ENCODE measurements at regions not wholly inside any gene's neighbourhood (a gene's known extent, or its start where the extent isn't known, plus 50 kb on each side); places are given as distances from the start of the nearest gene placed in this dataset.
"Not testable (repeated sequence)": the region's sequence is repeated elsewhere in the genome, so short reads cannot be mapped to it uniquely, and the experiment has no call there.

- DNase-seq: no peak
These were observed 181.0 kb upstream of the ATP11B start for GRCh38 chr3:182612332-182612731.

- DNase-seq: no peak
These were observed 175.8 kb upstream of the ATP11B start for GRCh38 chr3:182617500-182617899.

GRCh38 chr3:182618085-182618732, 175.1 kb upstream of the ATP11B start:
- no peak for DNase-seq

GRCh38 chr3:182618981-182619591, 174.2 kb upstream of the ATP11B start:
- DNase-seq: no peak

GRCh38 chr3:182620723-182621434, 172.4 kb upstream of the ATP11B start:
- DNase-seq: no peak

- DNase-seq: no peak
These were observed 171.7 kb upstream of the ATP11B start for GRCh38 chr3:182621435-182622240.

GRCh38 chr3:182622241-182622545, 171.1 kb upstream of the ATP11B start:
- no peak for DNase-seq

- no peak for DNase-seq
These were observed 166.5 kb upstream of the ATP11B start for GRCh38 chr3:182626484-182627467.

GRCh38 chr3:182628531-182628930, 164.8 kb upstream of the ATP11B start:
- DNase-seq: no peak

GRCh38 chr3:182629521-182629920, 163.8 kb upstream of the ATP11B start:
- no peak for DNase-seq

- no peak for DNase-seq
These were observed 161.9 kb upstream of the ATP11B start for GRCh38 chr3:182631183-182632076.

- no peak for DNase-seq
These were observed 161.3 kb upstream of the ATP11B start for GRCh38 chr3:182632077-182632393.

GRCh38 chr3:182633186-182633585, 160.1 kb upstream of the ATP11B start:
- DNase-seq: no peak

- DNase-seq: no peak
These were observed 156.7 kb upstream of the ATP11B start for GRCh38 chr3:182636646-182637045.

- no peak for DNase-seq
These were observed 155.8 kb upstream of the ATP11B start for GRCh38 chr3:182637350-182638110.

- DNase-seq: no peak
These were observed 149.3 kb upstream of the ATP11B start for GRCh38 chr3:182644013-182644412.

- DNase-seq: peak; percentile 61
These were observed 148.4 kb upstream of the ATP11B start for GRCh38 chr3:182644790-182645433.

GRCh38 chr3:182650568-182651128, 142.7 kb upstream of the ATP11B start:
- no peak for DNase-seq

GRCh38 chr3:182651461-182651860, 141.8 kb upstream of the ATP11B start:
- DNase-seq: no peak

- DNase-seq: not testable (repeated sequence)
These were observed 140.2 kb upstream of the ATP11B start for GRCh38 chr3:182653065-182653464.

Data from stimulated activated CD8-positive, alpha-beta memory T cell treated with anti-CD3 and anti-CD28 coated beads, Interleukin-4, amount 100 ng/mL, for 48 hours (primary cell).